Fibroblast of the aortic adventitia (primary cell): ENCODE measurements at regions not wholly inside any gene's neighbourhood (a gene's known extent, or its start where the extent isn't known, plus 50 kb on each side); places are given as distances from the start of the nearest gene placed in this dataset.

Source experiments
- DNase-seq: peaks from one replicate; pipeline ENCODE4 v3.0.0-alpha.2; 2010; ENCODE audit warnings: low read depth
- H3K4me3 ChIP-seq: 2 replicates; pipeline ENCODE4 v1.5.1; 2011; ENCODE audit warnings: low read depth, mild to moderate bottlenecking, control low read depth, low read length, moderate library complexity
- TF ChIP-seq, protein P1 (sequence below): IDR thresholded peaks from 2 replicates; pipeline ENCODE4 v1.5.1; 2011; ENCODE audit warnings: mild to moderate bottlenecking, low read length, control low read depth, inconsistent platforms; ENCODE audit not compliant: insufficient read depth

DNA sequence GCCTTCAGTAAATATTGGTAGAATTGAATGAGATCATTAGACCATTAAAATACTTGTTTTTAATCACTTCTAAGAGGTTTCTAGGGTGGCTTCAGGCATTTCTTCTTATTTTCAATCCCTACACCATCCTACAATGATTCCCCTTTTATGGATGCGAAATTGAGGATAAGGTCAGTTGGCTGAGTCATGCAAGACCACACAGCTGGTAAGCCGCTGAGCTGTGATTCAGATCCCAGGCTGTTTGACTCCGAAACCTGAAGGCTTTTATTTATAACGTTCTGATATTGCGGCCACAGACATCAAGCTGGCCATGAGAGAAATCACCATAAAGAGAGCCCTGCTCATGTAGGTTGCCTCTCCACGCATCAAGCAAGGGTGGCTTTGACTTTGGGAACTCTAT is 133.4 kb downstream of the VAPA start:
- no peak overlapping the region for H3K4me3 ChIP-seq

DNA sequence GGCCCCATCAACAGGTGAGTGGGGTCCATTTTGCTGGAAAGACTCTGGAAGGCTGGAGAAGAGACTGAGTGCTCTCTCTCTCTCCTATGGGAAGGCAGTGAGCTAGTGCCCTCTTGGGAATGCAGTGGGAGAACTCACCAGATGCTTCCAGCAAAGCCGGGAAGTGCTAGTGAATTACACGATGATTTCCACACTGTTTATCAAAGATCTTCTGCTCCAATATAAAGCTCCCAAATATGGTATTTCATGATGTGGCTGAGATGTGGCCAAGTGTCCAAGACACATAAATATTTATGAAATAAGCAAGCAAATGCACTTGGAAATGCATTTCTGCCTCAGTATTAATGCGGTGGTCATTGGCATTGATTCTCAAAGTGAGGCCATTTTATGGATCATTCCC is 135.9 kb downstream of the VAPA start:
- TF ChIP-seq, protein P1, sequence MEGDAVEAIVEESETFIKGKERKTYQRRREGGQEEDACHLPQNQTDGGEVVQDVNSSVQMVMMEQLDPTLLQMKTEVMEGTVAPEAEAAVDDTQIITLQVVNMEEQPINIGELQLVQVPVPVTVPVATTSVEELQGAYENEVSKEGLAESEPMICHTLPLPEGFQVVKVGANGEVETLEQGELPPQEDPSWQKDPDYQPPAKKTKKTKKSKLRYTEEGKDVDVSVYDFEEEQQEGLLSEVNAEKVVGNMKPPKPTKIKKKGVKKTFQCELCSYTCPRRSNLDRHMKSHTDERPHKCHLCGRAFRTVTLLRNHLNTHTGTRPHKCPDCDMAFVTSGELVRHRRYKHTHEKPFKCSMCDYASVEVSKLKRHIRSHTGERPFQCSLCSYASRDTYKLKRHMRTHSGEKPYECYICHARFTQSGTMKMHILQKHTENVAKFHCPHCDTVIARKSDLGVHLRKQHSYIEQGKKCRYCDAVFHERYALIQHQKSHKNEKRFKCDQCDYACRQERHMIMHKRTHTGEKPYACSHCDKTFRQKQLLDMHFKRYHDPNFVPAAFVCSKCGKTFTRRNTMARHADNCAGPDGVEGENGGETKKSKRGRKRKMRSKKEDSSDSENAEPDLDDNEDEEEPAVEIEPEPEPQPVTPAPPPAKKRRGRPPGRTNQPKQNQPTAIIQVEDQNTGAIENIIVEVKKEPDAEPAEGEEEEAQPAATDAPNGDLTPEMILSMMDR, result no peak
- DNase-seq, result peak; percentile 41
- no peak overlapping the region for H3K4me3 ChIP-seq

More for the DNA sequence above, 133.4 kb downstream of the VAPA start:
- peak; percentile 70 for DNase-seq
- TF ChIP-seq, protein P1, result no peak

DNA sequence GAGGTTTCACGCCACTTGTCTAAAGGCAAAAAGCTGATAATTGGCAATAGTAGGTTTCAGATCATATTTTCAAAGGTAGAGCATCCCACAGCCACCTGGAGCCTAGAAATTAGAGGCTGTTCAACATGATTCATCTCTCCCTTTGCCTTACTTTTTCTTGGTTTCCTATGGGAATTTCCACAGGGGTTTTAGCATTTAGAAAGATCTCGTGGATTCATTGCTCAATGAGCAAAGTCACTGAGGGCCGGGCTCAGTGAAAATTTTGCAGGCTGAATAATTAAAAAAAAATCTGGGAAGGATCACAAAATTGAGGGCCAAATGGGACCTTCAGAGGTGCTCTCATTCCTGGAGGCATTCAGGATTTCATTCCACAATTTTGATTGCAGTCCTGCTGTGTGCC is 137.1 kb downstream of the VAPA start:
- TF ChIP-seq, protein P1, result no peak
- H3K4me3 ChIP-seq, result no peak overlapping the region
- DNase-seq, result peak; percentile 60

DNA sequence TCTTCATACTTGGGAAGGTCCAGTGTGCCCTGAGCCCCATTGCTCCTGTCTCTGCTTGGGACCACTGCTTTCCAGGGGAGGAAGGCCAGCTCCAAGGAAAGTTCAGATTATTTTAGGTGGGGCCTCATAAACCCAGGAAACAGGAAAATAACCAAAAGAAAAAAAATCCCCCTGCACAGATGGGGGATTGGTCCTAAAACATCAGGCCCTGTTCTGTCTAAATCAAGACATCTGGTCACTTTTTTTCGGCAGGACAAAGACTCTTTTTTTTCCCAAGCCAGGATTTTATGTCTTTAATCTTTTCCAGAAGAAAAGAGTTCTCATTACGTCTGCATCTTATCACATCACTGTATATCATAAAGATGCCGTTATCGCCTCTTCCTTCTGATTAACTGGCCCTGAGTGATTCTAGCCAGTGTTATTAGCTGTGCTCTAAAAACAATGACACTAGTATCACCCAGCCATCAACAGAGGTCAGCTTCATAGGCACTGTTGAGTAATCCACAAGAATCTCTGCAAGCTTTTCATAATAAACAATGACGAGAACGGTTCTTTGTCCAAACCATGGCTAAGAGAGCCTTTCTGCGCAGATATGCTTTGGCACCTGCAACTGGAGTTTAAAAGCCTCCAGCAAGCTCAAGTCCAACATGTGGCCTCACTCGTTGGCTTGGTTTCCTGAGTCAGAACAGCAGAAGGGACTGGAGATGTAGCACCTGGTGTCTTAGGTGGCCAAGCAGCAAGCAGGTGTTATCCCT is 138.2 kb downstream of the VAPA start:
- peak; percentile 99 for DNase-seq
- no peak overlapping the region for H3K4me3 ChIP-seq

DNA sequence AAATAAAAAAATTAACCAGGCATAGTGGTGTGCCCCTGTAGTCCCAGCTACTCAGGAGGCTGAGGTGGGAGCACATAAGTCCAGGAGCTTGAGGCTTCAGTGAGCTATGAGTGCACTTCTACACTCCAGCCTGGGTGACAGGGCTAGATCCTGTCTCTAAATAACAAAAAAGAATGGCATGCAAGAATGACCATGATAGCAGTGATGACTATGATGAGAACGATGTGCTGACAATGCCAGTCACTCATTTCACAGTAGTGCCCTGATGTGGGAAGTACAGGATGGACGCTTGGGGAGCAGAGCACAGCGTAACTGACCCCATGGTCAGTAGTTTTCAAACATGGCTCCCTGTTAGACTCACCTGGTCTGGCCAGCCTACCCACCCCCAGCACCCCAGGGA is 139.1 kb downstream of the VAPA start:
- H3K4me3 ChIP-seq, result no peak overlapping the region
- TF ChIP-seq, protein P1, result no peak

More for the DNA sequence above, 138.2 kb downstream of the VAPA start:
- TF ChIP-seq, protein P1, result no peak

DNA sequence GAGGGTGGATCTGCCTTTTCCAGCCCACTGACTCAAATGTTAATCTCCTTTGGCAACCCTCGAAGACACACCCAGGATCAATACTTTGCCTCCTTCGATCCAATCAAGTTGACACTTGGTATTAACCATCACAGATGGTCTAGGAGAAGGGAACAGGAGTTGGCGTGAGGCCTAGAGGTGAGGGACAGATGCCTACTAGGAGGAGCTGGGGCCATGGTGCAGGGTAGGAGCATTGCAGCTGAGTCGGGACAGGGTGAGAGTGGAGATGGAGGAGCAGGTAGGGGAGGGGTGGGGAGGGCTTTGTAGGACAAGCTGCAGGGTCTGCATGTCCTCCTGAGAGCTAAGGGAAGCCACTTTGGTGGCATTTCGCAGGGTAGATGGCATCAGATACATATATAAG is 140.0 kb downstream of the VAPA start:
- DNase-seq, result no peak

More for the DNA sequence above, 139.1 kb downstream of the VAPA start:
- no peak for DNase-seq

More for the DNA sequence above, 140.0 kb downstream of the VAPA start:
- no peak overlapping the region for H3K4me3 ChIP-seq
- TF ChIP-seq, protein P1, result no peak
